Hepatocyte (in vitro differentiated cells): ENCODE measurements at regions not wholly inside any gene's neighbourhood (a gene's known extent, or its start where the extent isn't known, plus 50 kb on each side); places are given as distances from the start of the nearest gene placed in this dataset.

Experiments
- CTCF ChIP-seq: fragments of 200-600 bp; sonication (generic); IDR thresholded peaks from 2 replicates; pipeline ENCODE4 v1.5.1; 2016; ENCODE audit warnings: antibody characterized with exemption, mild to moderate bottlenecking; ENCODE audit not compliant: poor library complexity
- EZH2 ChIP-seq: fragments of 200-600 bp; sonication (generic); IDR thresholded peaks from 2 replicates; pipeline ENCODE4 v1.6.1; 2016; ENCODE audit warnings: antibody characterized with exemption, mild to moderate bottlenecking, borderline replicate concordance
- EZH2phosphoT487 ChIP-seq: fragments of 200-600 bp; sonication (generic); IDR thresholded peaks from one replicate; pipeline ENCODE4 v1.6.1; 2018; ENCODE audit warnings: antibody characterized with exemption, mild to moderate bottlenecking, low read depth, moderate library complexity; ENCODE audit not compliant: unreplicated experiment, severe bottlenecking

GRCh38 chr6:81844686-81845085 is 92.2 kb upstream of the TENT5A start:
- TF ChIP-seq CTCF, result no peak
- no peak for TF ChIP-seq EZH2
- no peak for TF ChIP-seq EZH2phosphoT487
